HAP-1 (cell line): ENCODE measurements at regions not wholly inside any gene's neighbourhood (a gene's known extent, or its start where the extent isn't known, plus 50 kb on each side); places are given as distances from the start of the nearest gene placed in this dataset.

Experiments
- DNase-seq, 2 experiments: peaks; one replicate each; pipeline ENCODE4 v3.0.0-alpha.2; 2016 to 2020; ENCODE audit warnings: low spot score in 2 of 2
- H3K27me3 ChIP-seq: fragments of 250-450 bp; sonication (Bioruptor Pico); 2 replicates; pipeline ENCODE4 v1.5.1; 2020; ENCODE audit warnings: low read depth, mild to moderate bottlenecking, moderate library complexity
- H3K36me3 ChIP-seq: fragments of 250-450 bp; sonication (Bioruptor Pico); replicated peaks from 2 replicates; pipeline ENCODE4 v1.5.1; 2020; ENCODE audit warnings: mild to moderate bottlenecking
- H3K4me1 ChIP-seq: fragments of 250-450 bp; sonication (Bioruptor Pico); 2 replicates; pipeline ENCODE4 v1.5.1; 2020; ENCODE audit warnings: mild to moderate bottlenecking
- H3K4me3 ChIP-seq: fragments of 250-450 bp; sonication (Bioruptor Pico); 2 replicates; pipeline ENCODE4 v1.5.1; 2020; ENCODE audit warnings: mild to moderate bottlenecking, moderate library complexity
- H3K9me3 ChIP-seq: fragments of 250-450 bp; sonication (Bioruptor Pico); 2 replicates; pipeline ENCODE4 v1.5.1; 2020; ENCODE audit warnings: mild to moderate bottlenecking, moderate library complexity
- in situ Hi-C: fragments of 300-500 bp; cut with MboI; formaldehyde crosslinking; loops from 3 replicates; pipeline ENCODE4 v1.14.3; 2020; ENCODE audit warnings: low sequenced_read_pairs, inconsistent platforms, mixed read lengths

DNA sequence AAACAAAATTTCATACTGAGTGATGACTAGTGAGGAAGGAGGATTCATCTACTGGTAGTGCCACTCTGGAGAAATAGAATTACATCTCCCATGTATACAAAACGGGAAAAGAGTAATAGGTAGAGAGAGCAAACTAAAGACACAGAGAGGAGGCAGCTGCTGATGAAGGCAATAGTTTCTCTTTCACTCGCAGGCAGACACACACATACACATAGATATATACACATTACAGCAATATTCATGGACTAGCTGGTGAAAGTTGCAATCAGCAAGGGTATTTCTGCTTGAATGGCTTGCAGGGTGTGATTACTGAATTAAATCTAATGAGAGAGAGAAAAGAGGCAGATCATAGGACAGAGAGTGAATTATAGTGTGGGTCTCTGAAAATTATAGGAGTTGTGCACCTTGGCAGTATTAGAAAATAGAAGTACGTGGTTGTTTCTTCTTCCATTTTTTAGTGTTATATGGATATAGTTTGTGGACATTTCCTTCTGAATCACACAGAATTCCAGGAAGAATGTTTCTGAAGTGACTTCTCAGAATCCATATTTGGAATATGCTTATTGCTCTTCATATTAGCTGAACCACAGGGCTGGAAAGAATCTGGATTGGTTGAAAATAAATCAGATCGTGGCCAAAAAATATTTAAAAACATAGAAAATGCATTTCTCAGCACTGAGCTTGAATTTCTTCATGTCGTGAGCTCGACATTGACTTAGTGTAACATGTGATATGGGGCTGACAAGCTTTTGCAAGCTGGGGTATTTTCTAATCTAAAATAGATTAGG is 991.2 kb downstream of the TUSC7 start:
- H3K4me1 ChIP-seq = peaks cover 4% of the 10 kb centered on the region
- H3K9me3 ChIP-seq = no peaks in the 10 kb centered on the region
- no peaks in the 10 kb centered on the region for H3K27me3 ChIP-seq
- H3K36me3 ChIP-seq = no peaks in the 10 kb centered on the region
- DNase-seq = no peak
- no peak overlapping the region for H3K4me3 ChIP-seq
- in situ Hi-C loops = no loop called here

- in situ Hi-C loops = no loop called here
- DNase-seq = no peak
- H3K36me3 ChIP-seq = no peaks in the 10 kb centered on the region
- no peak overlapping the region for H3K4me3 ChIP-seq
- no peaks in the 10 kb centered on the region for H3K9me3 ChIP-seq
- no peaks in the 10 kb centered on the region for H3K27me3 ChIP-seq
- peaks cover 6% of the 10 kb centered on the region for H3K4me1 ChIP-seq
Observed at GRCh38 chr3:117705011-117705410, 995.4 kb downstream of the TUSC7 start.

- peak; percentile 26 to 74 for DNase-seq
- in situ Hi-C loops = no loop called here
- Histone ChIP-seq H3K4me3 (no peak overlapping the region), H3K27me3 (no peaks in the 10 kb centered on the region), H3K36me3 (no peaks in the 10 kb centered on the region), H3K9me3 (no peaks in the 10 kb centered on the region), H3K4me1 (peaks cover 6% of the 10 kb centered on the region)
Observed at GRCh38 chr3:117706037-117706436, 996.5 kb downstream of the TUSC7 start.

GRCh38 chr3:117706756-117707155 is 997.2 kb downstream of the TUSC7 start:
- no peak for DNase-seq
- H3K4me3 ChIP-seq = no peak overlapping the region
- peaks cover 6% of the 10 kb centered on the region for H3K4me1 ChIP-seq
- H3K36me3 ChIP-seq = no peaks in the 10 kb centered on the region
- in situ Hi-C loops = no loop called here
- no peaks in the 10 kb centered on the region for H3K9me3 ChIP-seq
- H3K27me3 ChIP-seq = no peaks in the 10 kb centered on the region

DNA sequence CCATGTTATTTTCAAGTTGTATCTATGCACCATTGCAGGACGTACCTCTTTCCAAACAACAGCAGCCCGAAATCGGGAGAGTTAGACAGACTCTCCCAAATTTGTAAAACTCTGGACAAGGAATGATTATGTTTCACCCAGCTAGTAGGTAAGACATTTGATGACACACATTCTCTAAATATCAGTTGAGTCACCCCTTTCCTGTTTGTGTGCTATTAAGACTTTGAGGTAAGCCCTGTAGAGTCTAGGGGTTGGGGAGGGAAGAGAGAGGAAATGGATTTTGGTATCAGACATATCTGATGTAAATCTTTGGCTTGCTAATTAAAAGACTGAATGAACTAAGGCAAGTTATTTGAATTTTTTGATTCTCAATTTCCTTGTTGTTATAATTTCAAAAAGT is 999.0 kb downstream of the TUSC7 start:
- no peaks in the 10 kb centered on the region for H3K9me3 ChIP-seq
- no peak for DNase-seq
- no peaks in the 10 kb centered on the region for H3K36me3 ChIP-seq
- in situ Hi-C loops = no loop called here
- peaks cover 6% of the 10 kb centered on the region for H3K4me1 ChIP-seq
- no peaks in the 10 kb centered on the region for H3K27me3 ChIP-seq
- no peak overlapping the region for H3K4me3 ChIP-seq

DNA sequence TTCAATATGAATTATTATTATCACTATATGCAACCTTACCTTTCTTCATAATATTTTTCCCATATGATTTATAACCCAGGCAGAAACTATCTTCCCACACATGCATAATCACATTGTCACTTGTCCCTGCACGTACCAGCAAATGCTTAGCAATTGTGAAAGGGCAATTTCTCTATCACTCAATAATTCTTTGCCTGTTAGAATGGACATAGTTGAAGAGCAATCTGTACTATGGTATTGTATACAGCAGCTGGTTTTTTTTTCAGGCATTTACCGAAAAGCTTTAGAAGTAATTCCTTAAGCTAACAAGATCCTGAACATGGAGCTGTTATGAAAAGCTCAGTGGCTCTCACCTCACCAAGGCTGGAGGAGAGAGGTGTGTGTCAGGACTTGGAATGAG is 999.5 kb downstream of the TUSC7 start:
- in situ Hi-C loops = no loop called here
- H3K36me3 ChIP-seq = no peaks in the 10 kb centered on the region
- no peaks in the 10 kb centered on the region for H3K27me3 ChIP-seq
- H3K4me1 ChIP-seq = peaks cover 6% of the 10 kb centered on the region
- no peak overlapping the region for H3K4me3 ChIP-seq
- H3K9me3 ChIP-seq = no peaks in the 10 kb centered on the region
- DNase-seq = no peak

GRCh38 chr3:117710501-117710900 is 1000.9 kb downstream of the TUSC7 start:
- H3K4me1 ChIP-seq = peaks cover 6% of the 10 kb centered on the region
- no peaks in the 10 kb centered on the region for H3K36me3 ChIP-seq
- no peaks in the 10 kb centered on the region for H3K27me3 ChIP-seq
- no peaks in the 10 kb centered on the region for H3K9me3 ChIP-seq
- in situ Hi-C loops = no loop called here
- DNase-seq = no peak
- H3K4me3 ChIP-seq = no peak overlapping the region

DNA sequence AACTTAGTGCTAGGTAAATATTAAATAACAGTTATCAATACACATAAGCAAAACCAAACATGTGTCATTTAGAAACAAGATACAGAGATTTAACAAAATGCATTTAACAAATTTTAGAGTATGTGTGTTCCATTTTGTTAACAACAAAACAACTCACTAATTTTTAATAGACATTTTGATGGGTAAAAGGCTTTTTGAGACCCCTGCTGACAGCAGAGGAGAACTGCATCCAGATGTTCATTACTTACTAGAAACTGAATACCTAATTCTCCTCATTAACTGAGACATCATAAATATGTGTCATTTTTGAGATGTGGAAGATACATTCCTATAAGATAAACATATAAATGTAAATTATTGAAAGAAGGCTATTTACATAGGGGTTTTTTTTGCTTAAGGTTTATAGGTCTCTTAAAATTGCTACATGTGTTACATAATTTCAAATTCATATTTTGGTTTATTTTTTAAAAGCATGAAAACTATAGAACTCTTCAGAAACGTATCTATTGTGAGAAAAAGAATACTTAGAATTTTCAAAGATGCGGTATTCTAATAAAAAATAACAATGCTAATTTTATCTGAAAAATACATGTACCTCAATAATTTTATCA is 1009.8 kb downstream of the TUSC7 start:
- Histone ChIP-seq H3K36me3 (no peaks in the 10 kb centered on the region), H3K9me3 (no peaks in the 10 kb centered on the region), H3K4me3 (no peak overlapping the region), H3K27me3 (no peaks in the 10 kb centered on the region), H3K4me1 (no peaks in the 10 kb centered on the region)
- peak; percentile 12 to 45 for DNase-seq
- in situ Hi-C loops = no loop called here

- no peak for DNase-seq
- in situ Hi-C loops = no loop called here
- H3K36me3 ChIP-seq = no peaks in the 10 kb centered on the region
Observed at GRCh38 chr3:117721866-117722265, 1012.3 kb downstream of the TUSC7 start.

GRCh38 chr3:117722856-117723255 is 1013.3 kb downstream of the TUSC7 start:
- H3K9me3 ChIP-seq = no peaks in the 10 kb centered on the region
- no peaks in the 10 kb centered on the region for H3K27me3 ChIP-seq
- H3K4me3 ChIP-seq = no peak overlapping the region
- H3K36me3 ChIP-seq = no peaks in the 10 kb centered on the region
- no peak for DNase-seq
- H3K4me1 ChIP-seq = no peaks in the 10 kb centered on the region
- in situ Hi-C loops = no loop called here

More at GRCh38 chr3:117721866-117722265, 1012.3 kb downstream of the TUSC7 start:
- Histone ChIP-seq H3K4me1 (no peaks in the 10 kb centered on the region), H3K9me3 (no peaks in the 10 kb centered on the region), H3K4me3 (no peak overlapping the region), H3K27me3 (no peaks in the 10 kb centered on the region)

GRCh38 chr3:117723825-117724224 is 1014.2 kb downstream of the TUSC7 start:
- H3K36me3 ChIP-seq = no peaks in the 10 kb centered on the region
- no peaks in the 10 kb centered on the region for H3K9me3 ChIP-seq
- H3K4me1 ChIP-seq = no peaks in the 10 kb centered on the region
- H3K4me3 ChIP-seq = no peak overlapping the region
- DNase-seq = no peak
- H3K27me3 ChIP-seq = no peaks in the 10 kb centered on the region
- in situ Hi-C loops = no loop called here

- no peaks in the 10 kb centered on the region for H3K36me3 ChIP-seq
- in situ Hi-C loops = no loop called here
- no peak overlapping the region for H3K4me3 ChIP-seq
- no peak for DNase-seq
- no peaks in the 10 kb centered on the region for H3K9me3 ChIP-seq
- H3K4me1 ChIP-seq = no peaks in the 10 kb centered on the region
- H3K27me3 ChIP-seq = no peaks in the 10 kb centered on the region
Observed at GRCh38 chr3:117725314-117725713, 1015.7 kb downstream of the TUSC7 start.

DNA sequence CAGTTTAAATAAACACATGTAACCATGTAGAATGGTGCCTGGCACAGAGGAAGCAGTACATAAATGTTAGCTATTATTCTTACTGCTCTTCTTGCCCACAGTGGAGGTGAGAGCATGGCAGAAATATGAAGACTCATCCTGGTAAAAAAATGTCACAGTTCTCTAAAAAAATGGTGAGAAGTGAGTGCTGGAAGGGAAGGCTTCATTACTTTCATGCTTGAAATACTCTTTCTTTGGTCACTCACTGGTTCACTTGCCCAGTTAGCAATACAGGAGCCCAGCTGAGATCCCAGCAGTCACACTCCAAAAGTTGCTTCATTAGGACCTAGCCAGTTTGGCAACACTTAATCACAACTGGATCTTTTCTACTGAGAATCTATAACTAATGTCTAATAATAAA is 1017.2 kb downstream of the TUSC7 start:
- H3K9me3 ChIP-seq = no peaks in the 10 kb centered on the region
- no peaks in the 10 kb centered on the region for H3K36me3 ChIP-seq
- no peaks in the 10 kb centered on the region for H3K27me3 ChIP-seq
- no peak overlapping the region for H3K4me3 ChIP-seq
- in situ Hi-C loops = no loop called here
- H3K4me1 ChIP-seq = no peaks in the 10 kb centered on the region
- DNase-seq = no peak

DNA sequence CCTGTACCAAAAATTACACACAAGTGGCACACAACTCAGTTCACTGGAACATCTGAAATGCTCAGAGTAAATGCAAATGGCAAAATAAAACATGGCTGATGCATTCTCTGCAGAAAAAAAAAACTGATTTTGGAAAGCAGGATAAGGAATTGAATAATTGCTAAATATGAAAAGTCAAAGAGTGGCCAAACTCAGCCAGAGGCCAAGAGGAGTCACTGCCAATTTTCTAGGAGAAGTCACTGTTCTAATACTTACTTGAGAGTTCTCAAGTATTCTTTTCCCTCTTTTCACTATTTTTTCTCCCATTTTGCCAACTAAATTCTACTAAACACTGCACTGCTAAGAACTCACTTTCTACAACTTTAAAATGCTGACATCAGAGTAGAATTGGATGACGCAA is 1018.6 kb downstream of the TUSC7 start:
- Histone ChIP-seq H3K9me3 (no peaks in the 10 kb centered on the region), H3K27me3 (no peaks in the 10 kb centered on the region), H3K4me1 (no peaks in the 10 kb centered on the region), H3K36me3 (no peaks in the 10 kb centered on the region), H3K4me3 (no peak overlapping the region)
- DNase-seq = no peak
- in situ Hi-C loops = no loop called here
